WTC11 (cell line): ENCODE measurements at regions not wholly inside any gene's neighbourhood (a gene's known extent, or its start where the extent isn't known, plus 50 kb on each side); places are given as distances from the start of the nearest gene placed in this dataset.

Source experiments
- ATAC-seq: fragments of 200-7000 bp; cut with Tn5 transposase; 2 replicates; pipeline ENCODE4 v1.10.0; 2021; ENCODE audit warnings: mild to moderate bottlenecking, moderate library complexity
- CTCF ChIA-PET: fragments of 300-600 bp; sonication (Branson Sonifier 250); formaldehyde crosslinking; loops from one replicate; lab custom pipeline; 2021; ENCODE audit warnings: antibody characterized with exemption; lab: Charles Lee
- POLR2A ChIA-PET: fragments of 350-600 bp; sonication (Branson Sonifier 250); formaldehyde crosslinking; loops from one replicate; lab custom pipeline; 2021; ENCODE audit warnings: antibody characterized with exemption; lab: Charles Lee
- DNase-seq: peaks from one replicate; pipeline ENCODE4 v3.0.0; 2021; ENCODE audit warnings: low spot score
- H3K27ac Mint-ChIP-seq: 2 replicates; pipeline ENCODE4 v1.8.0; 2021; ENCODE audit warnings: mixed read lengths
- H3K27me3 Mint-ChIP-seq: 2 replicates; pipeline ENCODE4 v1.8.0; 2021; ENCODE audit warnings: low read depth, mild to moderate bottlenecking, moderate library complexity, mixed read lengths
- H3K36me3 Mint-ChIP-seq: 2 replicates; pipeline ENCODE4 v1.8.0; 2021; ENCODE audit warnings: mixed read lengths
- H3K4me1 Mint-ChIP-seq: 2 replicates; pipeline ENCODE4 v1.8.0; 2022; ENCODE audit warnings: mixed read lengths
- H3K4me3 Mint-ChIP-seq: 2 replicates; pipeline ENCODE4 v1.8.0; 2021; ENCODE audit warnings: mild to moderate bottlenecking, moderate library complexity, mixed read lengths
- H3K9me3 Mint-ChIP-seq: 2 replicates; pipeline ENCODE4 v1.8.0; 2021; ENCODE audit warnings: mixed read lengths
- HMGA2 ChIP-seq: fragments of 250-450 bp; sonication (Bioruptor Pico); IDR thresholded peaks from 2 replicates; pipeline ENCODE4 v1.4.0; 2021; ENCODE audit warnings: mild to moderate bottlenecking, moderate library complexity
- MLX ChIP-seq: sonication (generic); formaldehyde crosslinking; IDR thresholded peaks from 2 replicates; pipeline ENCODE4 v1.8.1; 2023; ENCODE audit warnings: mild to moderate bottlenecking, missing genetic modification reagents, moderate library complexity
- NR1H2 ChIP-seq: sonication (generic); formaldehyde crosslinking; IDR thresholded peaks from 2 replicates; pipeline ENCODE4 v1.9.0; 2021; ENCODE audit warnings: mild to moderate bottlenecking, moderate library complexity, missing genetic modification reagents
- RORB ChIP-seq: fragments of 250-450 bp; sonication (Bioruptor Pico); IDR thresholded peaks from 2 replicates; pipeline ENCODE4 v1.9.0; 2021; ENCODE audit warnings: mild to moderate bottlenecking
- STAT6 ChIP-seq: sonication (generic); formaldehyde crosslinking; conservative IDR thresholded peaks from 2 replicates; pipeline ENCODE4 v1.8.1; 2023; ENCODE audit warnings: mild to moderate bottlenecking, low read depth, missing genetic modification reagents, moderate library complexity
- ZBTB21 ChIP-seq: sonication (generic); formaldehyde crosslinking; IDR thresholded peaks from 2 replicates; pipeline ENCODE4 v1.8.1; 2023; ENCODE audit warnings: mild to moderate bottlenecking, missing genetic modification reagents, borderline replicate concordance
- ZNF232 ChIP-seq: sonication (generic); formaldehyde crosslinking; IDR thresholded peaks from 2 replicates; pipeline ENCODE4 v1.8.0; 2022; ENCODE audit warnings: mild to moderate bottlenecking, missing genetic modification reagents
- ZNF423 ChIP-seq: fragments of 250-450 bp; sonication (Bioruptor Pico); IDR thresholded peaks from 2 replicates; pipeline ENCODE4 v2.1.2; 2022; ENCODE audit warnings: mild to moderate bottlenecking, moderate library complexity
- TF ChIP-seq, protein P1 (sequence below): sonication (generic); formaldehyde crosslinking; IDR thresholded peaks from 2 replicates; pipeline ENCODE4 v1.8.1; 2023; ENCODE audit warnings: mild to moderate bottlenecking, missing genetic modification reagents
- TF ChIP-seq, protein P2 (sequence below): sonication (generic); formaldehyde crosslinking; IDR thresholded peaks from 2 replicates; pipeline ENCODE4 v1.8.0; 2022; ENCODE audit warnings: mild to moderate bottlenecking, missing genetic modification reagents
- TF ChIP-seq, protein P3 (sequence below): fragments of 250-450 bp; sonication (Bioruptor Pico); IDR thresholded peaks from 2 replicates; pipeline ENCODE4 v1.9.0; 2021; ENCODE audit warnings: mild to moderate bottlenecking, borderline replicate concordance
- TF ChIP-seq, protein P4 (sequence below): sonication (generic); formaldehyde crosslinking; IDR thresholded peaks from 2 replicates; pipeline ENCODE4 v1.8.0; 2022; ENCODE audit warnings: missing genetic modification reagents
- TF ChIP-seq, protein P5 (sequence below): sonication (generic); formaldehyde crosslinking; IDR thresholded peaks from 2 replicates; pipeline ENCODE4 v1.8.1; 2023; ENCODE audit warnings: mild to moderate bottlenecking, missing genetic modification reagents, moderate library complexity

DNA sequence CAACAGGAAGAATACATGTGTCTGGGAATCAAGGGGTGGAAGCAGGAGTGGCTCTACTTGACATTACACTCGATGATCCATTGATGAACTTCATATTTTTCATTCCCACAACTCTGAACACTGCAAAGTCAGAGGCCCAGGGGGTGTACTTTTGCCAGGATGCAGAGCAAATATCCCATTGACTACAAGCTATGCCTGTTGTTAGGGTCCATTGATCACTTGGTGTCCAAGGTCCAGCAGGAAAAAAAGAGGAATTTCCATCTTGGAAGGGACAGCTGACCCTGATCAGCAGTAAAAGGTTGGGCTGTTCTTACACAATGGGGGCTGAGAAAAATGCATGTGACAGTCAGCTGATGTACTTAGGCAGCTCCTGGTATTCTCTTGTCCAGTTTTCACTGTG lies 118.5 kb upstream of the MAP1B start:
- TF ChIP-seq RORB (CRISPR knock-in tag) (no peak), NR1H2 (CRISPR knock-in tag) (no peak), HMGA2 (no peak), STAT6 (no peak), MLX (CRISPR knock-in tag) (no peak), ZNF232 (CRISPR knock-in tag) (no peak), ZBTB21 (CRISPR knock-in tag) (no peak), ZNF423 (CRISPR knock-in tag) (no peak)
- TF ChIP-seq, protein P1, sequence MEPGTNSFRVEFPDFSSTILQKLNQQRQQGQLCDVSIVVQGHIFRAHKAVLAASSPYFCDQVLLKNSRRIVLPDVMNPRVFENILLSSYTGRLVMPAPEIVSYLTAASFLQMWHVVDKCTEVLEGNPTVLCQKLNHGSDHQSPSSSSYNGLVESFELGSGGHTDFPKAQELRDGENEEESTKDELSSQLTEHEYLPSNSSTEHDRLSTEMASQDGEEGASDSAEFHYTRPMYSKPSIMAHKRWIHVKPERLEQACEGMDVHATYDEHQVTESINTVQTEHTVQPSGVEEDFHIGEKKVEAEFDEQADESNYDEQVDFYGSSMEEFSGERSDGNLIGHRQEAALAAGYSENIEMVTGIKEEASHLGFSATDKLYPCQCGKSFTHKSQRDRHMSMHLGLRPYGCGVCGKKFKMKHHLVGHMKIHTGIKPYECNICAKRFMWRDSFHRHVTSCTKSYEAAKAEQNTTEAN (CRISPR knock-in tag): no peak
- TF ChIP-seq, protein P2, sequence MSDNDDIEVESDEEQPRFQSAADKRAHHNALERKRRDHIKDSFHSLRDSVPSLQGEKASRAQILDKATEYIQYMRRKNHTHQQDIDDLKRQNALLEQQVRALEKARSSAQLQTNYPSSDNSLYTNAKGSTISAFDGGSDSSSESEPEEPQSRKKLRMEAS: no peak
- TF ChIP-seq, protein P3, sequence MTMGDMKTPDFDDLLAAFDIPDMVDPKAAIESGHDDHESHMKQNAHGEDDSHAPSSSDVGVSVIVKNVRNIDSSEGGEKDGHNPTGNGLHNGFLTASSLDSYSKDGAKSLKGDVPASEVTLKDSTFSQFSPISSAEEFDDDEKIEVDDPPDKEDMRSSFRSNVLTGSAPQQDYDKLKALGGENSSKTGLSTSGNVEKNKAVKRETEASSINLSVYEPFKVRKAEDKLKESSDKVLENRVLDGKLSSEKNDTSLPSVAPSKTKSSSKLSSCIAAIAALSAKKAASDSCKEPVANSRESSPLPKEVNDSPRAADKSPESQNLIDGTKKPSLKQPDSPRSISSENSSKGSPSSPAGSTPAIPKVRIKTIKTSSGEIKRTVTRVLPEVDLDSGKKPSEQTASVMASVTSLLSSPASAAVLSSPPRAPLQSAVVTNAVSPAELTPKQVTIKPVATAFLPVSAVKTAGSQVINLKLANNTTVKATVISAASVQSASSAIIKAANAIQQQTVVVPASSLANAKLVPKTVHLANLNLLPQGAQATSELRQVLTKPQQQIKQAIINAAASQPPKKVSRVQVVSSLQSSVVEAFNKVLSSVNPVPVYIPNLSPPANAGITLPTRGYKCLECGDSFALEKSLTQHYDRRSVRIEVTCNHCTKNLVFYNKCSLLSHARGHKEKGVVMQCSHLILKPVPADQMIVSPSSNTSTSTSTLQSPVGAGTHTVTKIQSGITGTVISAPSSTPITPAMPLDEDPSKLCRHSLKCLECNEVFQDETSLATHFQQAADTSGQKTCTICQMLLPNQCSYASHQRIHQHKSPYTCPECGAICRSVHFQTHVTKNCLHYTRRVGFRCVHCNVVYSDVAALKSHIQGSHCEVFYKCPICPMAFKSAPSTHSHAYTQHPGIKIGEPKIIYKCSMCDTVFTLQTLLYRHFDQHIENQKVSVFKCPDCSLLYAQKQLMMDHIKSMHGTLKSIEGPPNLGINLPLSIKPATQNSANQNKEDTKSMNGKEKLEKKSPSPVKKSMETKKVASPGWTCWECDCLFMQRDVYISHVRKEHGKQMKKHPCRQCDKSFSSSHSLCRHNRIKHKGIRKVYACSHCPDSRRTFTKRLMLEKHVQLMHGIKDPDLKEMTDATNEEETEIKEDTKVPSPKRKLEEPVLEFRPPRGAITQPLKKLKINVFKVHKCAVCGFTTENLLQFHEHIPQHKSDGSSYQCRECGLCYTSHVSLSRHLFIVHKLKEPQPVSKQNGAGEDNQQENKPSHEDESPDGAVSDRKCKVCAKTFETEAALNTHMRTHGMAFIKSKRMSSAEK (CRISPR knock-in tag): no peak
- TF ChIP-seq, protein P4, sequence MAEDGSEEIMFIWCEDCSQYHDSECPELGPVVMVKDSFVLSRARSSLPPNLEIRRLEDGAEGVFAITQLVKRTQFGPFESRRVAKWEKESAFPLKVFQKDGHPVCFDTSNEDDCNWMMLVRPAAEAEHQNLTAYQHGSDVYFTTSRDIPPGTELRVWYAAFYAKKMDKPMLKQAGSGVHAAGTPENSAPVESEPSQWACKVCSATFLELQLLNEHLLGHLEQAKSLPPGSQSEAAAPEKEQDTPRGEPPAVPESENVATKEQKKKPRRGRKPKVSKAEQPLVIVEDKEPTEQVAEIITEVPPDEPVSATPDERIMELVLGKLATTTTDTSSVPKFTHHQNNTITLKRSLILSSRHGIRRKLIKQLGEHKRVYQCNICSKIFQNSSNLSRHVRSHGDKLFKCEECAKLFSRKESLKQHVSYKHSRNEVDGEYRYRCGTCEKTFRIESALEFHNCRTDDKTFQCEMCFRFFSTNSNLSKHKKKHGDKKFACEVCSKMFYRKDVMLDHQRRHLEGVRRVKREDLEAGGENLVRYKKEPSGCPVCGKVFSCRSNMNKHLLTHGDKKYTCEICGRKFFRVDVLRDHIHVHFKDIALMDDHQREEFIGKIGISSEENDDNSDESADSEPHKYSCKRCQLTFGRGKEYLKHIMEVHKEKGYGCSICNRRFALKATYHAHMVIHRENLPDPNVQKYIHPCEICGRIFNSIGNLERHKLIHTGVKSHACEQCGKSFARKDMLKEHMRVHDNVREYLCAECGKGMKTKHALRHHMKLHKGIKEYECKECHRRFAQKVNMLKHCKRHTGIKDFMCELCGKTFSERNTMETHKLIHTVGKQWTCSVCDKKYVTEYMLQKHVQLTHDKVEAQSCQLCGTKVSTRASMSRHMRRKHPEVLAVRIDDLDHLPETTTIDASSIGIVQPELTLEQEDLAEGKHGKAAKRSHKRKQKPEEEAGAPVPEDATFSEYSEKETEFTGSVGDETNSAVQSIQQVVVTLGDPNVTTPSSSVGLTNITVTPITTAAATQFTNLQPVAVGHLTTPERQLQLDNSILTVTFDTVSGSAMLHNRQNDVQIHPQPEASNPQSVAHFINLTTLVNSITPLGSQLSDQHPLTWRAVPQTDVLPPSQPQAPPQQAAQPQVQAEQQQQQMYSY (CRISPR knock-in tag): no peak
- TF ChIP-seq, protein P5, sequence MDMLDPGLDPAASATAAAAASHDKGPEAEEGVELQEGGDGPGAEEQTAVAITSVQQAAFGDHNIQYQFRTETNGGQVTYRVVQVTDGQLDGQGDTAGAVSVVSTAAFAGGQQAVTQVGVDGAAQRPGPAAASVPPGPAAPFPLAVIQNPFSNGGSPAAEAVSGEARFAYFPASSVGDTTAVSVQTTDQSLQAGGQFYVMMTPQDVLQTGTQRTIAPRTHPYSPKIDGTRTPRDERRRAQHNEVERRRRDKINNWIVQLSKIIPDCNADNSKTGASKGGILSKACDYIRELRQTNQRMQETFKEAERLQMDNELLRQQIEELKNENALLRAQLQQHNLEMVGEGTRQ: no peak
- TF ChIP-seq, all 79 proteins: peak for 0
- ChIA-PET POLR2A (no interaction called here), CTCF (interaction anchor here (0.6 kb wide), 1 partner anchor 386 kb away, joined by 3 read pairs; no protein-coding TSS in a partner anchor)
- no peak for DNase-seq
- Mint-ChIP-seq H3K4me1 (no peaks in the 10 kb centered on the region), H3K27ac (no peak overlapping the region), H3K36me3 (no peaks in the 10 kb centered on the region), H3K4me3 (no peak overlapping the region), H3K27me3 (no peaks in the 10 kb centered on the region; the same call in none of the 2 replicates), H3K9me3 (no peaks in the 10 kb centered on the region)
- ATAC-seq: no peak
